22Rv1 (cell line): ENCODE measurements at regions not wholly inside any gene's neighbourhood (a gene's known extent, or its start where the extent isn't known, plus 50 kb on each side); places are given as distances from the start of the nearest gene placed in this dataset.

Experiments
- H3K27ac ChIP-seq: fragments of 450-650 bp; 2 replicates; pipeline ENCODE4 v1.5.1; 2017
- CTCF ChIP-seq: fragments of 450-650 bp; IDR thresholded peaks from 2 replicates; pipeline ENCODE4 v1.5.1; 2017; ENCODE audit warnings: mild to moderate bottlenecking
- ZFX ChIP-seq: fragments of 450-650 bp; IDR thresholded peaks from 2 replicates; pipeline ENCODE4 v1.6.1; 2017; ENCODE audit warnings: antibody characterized with exemption, borderline replicate concordance

DNA sequence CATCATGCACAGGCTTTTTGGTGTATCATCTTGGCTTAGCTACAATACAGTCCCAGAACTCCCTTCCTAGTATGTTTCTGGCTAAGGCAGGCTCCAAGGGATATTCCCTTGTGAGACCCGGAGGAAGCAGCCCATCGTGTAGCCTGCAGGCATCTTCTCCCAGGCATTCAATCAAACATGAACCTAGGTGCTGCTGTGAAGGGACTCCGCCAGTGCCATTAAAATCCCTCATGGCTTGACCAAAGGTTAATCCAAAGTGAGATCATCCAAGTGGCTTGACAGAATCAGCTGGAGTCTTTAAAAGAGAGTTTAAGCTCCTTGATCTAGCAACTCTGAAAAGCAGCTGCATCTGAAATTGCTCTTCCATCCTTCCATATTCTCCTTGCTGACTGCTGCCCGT lies 333.9 kb downstream of the DIRAS2 start:
- TF ChIP-seq CTCF (no peak), ZFX (no peak)
- no peak overlapping the region for H3K27ac ChIP-seq

DNA sequence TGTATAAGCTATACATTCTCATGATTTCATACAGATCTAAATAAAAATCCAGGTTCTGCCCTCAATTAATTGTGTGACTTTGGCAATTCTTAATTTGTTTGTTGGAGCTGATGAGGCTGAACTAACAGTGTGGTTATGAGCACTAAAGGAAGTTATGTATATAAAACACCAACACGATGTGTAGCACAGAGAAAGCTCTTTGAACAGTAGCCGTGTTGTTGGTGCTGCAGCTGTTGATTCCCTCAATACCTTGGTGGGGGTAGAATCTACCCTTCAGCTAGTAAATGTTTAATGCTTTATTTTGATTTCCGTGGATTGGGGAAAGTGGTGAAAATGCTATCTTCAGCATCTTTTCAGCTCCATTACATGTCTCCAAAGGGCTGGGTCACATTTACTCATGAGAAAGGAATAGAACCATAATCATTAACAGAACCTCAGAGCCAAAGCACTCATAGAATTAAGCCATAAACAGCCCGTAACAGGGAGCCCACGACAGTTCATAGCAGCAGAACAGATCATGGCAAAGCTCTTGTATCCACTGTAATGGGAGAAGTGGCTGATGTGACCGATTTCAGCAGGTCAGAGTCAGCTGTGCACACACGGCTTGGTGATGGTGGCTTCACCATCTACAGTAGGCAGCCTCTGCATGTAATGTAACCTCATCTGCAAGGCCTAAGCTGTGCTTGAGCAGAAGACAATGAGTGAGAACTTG lies 332.7 kb downstream of the DIRAS2 start:
- no peak overlapping the region for H3K27ac ChIP-seq
- TF ChIP-seq ZFX = no peak
- no peak for TF ChIP-seq CTCF

DNA sequence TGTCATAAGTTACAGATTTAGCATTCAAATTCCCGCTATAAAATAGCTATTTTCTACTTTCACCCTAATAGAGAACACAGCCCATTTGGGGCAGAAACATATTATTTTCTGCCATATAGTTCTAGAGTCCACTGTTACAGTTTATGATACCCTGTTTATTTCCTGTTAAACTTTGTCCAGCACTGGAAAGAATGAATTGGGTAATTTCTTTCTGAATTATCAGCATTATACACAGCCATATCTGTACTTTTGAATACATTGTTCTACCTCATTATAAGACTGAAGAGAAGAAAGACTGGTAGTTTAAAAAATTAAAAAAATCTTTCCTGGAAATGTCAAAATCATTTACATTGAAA lies 332.1 kb downstream of the DIRAS2 start:
- H3K27ac ChIP-seq = no peak overlapping the region
- TF ChIP-seq CTCF = no peak
- no peak for TF ChIP-seq ZFX

DNA sequence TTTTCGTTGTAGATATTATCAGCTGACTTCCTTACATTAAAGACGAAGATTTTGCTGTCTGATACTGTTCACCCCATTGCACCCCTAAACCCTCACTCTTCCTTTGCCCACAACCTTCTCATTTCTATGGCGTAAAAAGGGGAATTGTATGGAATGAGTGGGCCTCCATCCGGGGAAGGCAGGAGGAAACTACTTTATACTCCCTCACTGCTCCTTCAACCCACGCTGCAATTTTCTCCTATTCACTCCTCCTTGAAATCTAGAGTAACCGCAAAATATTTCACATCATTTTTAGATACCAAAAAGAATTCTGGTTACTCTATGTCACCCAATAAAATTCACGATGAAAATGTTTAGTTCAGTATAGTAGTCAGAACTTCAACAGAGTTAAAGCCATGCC lies 330.8 kb downstream of the DIRAS2 start:
- no peak overlapping the region for H3K27ac ChIP-seq
- no peak for TF ChIP-seq ZFX
- TF ChIP-seq CTCF = no peak

- TF ChIP-seq CTCF (no peak), ZFX (no peak)
- no peak overlapping the region for H3K27ac ChIP-seq
These were observed 320.3 kb downstream of the DIRAS2 start for GRCh38 chr9:90322296-90322695.

DNA sequence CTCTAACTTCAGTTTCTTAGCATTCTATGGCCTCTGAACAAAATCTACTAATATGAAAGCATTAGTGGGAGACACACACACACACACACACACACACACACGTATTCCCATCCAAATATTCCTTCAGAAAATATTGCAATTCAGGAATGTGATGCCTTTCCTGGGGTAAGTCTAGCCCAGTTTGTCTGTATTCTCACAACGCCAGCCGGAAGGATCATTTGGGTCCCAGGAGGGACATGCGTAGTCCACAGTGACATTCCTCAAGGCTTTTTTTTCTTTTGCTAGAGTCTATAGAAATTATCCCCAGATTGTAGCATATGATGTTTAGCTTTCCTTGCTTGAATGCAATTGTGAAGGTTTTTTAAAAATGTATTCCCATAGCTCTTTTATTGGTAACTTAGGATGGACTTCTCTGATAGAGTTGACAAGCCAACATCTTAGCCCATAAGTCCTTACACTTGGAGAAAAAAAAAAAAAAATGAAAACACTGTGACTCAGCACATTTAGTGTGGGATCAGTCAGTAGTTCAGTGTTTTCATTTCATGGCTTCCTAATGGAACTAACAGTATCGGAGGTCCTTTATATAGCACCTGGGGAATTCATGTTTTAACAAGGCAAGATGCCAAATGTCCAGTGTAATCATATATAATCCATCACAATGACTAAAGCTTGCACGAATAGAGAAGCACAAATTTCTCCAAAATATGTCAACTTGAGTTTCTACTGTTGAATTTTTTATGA lies 316.5 kb downstream of the DIRAS2 start:
- TF ChIP-seq ZFX (no peak), CTCF (no peak)
- H3K27ac ChIP-seq = no peak overlapping the region

GRCh38 chr9:90330231-90330630 lies 312.4 kb downstream of the DIRAS2 start:
- no peak for TF ChIP-seq CTCF
- no peak for TF ChIP-seq ZFX
- H3K27ac ChIP-seq = no peak overlapping the region
